NCI-H2107 treated with DMSO at 0.1 percent for 48 hours (cell line): ENCODE measurements at regions not wholly inside any gene's neighbourhood (a gene's known extent, or its start where the extent isn't known, plus 50 kb on each side); places are given as distances from the start of the nearest gene placed in this dataset.

Experiments used
- DNase-seq: peaks from one replicate; lab custom pipeline; 2025; ENCODE audit not compliant: unreplicated experiment; lab: John Stamatoyannopoulos, UW

GRCh38 chr5:161235569-161235968, 311.0 kb downstream of the GABRB2 start:
- no peak for DNase-seq

GRCh38 chr5:161233553-161233952, 313.0 kb downstream of the GABRB2 start:
- DNase-seq = no peak

DNA sequence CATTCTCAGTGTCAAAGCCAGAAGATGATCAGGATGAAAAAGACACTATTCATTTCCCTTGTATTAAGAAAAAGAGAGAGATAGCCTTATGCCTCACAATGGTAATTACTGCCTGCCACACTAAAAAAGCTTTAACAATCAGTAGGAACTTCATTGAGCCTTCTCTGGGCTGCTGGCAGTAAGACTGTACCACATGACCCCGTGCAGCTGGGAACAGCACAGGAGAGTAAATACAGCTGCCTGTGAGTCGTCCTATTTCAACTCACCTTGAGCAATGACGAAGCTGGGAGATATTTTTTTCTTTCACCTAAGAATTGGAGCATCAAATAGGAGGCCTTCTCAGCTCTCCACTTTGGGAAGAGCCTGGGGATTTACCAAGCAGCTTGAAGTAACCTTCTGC, 316.3 kb downstream of the GABRB2 start:
- no peak for DNase-seq

DNA sequence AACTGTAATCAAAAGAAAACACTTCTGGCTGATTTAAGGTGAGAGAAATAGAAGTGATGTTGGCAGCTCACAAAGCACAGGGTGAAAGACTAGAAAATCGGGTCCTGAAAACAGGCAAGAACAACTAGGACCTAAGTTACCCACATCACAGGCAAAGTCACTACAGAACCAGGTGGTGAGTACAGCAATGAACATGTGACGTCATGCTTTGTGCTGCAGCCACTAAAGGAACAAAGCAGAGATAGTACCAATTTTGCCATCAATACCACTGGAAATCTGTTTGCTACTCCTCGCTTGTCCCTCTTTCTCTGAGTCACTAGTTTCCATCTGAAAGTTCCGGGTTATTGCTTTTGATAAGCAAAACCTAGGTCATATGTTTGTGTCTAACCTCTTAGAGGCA, 326.7 kb downstream of the GABRB2 start:
- DNase-seq = no peak

GRCh38 chr5:161216877-161217276, 329.6 kb downstream of the GABRB2 start:
- DNase-seq = no peak

DNA sequence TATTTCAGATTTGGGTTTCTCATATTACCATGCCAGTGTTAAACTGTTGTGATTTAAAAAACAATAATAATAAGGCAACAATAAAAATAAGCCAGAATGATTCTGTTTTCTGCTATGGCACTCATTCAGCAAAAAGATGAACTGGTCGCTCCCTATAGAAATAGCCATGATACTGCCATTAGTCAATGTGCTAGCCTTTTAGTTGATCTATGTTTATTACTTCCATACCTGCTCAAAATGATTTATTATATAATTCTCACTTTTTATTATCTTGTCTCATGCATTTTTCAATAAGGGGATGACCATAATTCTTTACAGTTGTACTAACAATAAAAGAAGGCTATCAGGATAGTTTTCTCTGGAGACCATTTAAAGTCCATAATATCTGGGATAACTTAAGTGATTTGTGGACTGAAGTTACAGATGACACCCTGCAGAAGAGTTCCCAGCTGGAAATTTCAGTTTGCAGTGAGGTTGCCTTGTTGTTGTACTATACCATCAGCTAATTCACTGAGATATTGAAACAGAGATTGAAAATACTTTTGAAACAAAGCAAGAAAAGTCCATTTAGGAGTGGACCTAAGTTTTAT, 334.3 kb downstream of the GABRB2 start:
- no peak for DNase-seq

DNA sequence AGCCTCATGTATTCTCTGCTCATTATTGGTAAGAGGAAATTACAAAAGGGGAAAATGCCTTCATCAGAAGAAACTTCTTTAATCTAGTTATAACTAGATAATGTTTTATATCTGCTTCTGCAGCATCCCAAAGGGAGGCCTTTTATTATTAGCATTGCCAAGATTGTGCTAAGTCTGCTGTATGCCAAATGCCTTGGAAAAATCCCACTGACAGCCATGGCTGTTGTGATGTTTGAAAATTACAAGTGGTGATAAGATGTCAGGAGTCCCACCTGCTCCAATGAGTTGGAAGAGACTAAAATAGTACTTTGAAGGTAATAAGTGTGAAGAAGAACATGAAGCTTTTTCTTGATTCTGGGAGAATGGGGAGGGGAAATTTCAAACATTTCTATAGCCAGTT, 345.0 kb downstream of the GABRB2 start:
- no peak for DNase-seq

- no peak for DNase-seq
These were observed 338.8 kb upstream of the ATP10B start for GRCh38 chr5:161190778-161191177.

DNA sequence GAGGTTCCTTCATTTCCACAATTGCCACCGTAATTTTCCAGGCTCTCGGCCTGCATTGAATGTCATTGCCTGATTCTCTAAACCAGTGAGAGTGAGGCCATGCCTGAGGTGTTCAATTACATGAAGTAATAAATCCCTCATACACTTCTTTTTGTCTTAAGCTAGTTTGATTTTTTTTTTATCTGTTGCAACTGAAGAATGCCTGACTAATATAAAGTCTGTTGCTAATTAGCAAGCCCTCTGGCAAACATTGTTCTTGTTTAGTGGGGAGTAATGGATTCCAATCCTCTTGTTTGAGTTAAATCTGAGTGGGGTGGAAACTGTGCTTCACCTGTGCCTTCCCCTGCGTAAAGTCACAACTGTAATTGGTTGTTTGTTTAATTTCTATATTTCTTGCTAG, 338.1 kb upstream of the ATP10B start:
- DNase-seq = no peak

DNA sequence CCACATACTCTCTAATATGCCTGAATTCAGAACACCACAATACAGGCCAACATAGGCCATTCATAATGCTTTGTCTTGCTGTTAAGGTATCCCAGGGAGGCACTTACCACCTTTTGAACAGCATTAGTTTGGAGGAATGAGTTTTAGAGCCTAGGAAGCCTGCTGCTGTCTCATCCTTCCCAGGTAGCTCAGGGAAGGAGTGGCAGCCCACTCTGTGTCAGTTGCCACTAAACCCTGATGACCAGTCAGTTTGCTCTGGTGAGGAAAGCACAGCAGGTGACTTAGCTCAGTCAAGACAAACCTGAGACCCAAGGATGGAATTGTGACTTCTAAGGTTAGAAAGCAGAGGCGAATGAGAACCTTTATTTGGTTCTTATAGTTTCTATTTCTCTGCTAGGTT, 337.4 kb upstream of the ATP10B start:
- DNase-seq = no peak

- no peak for DNase-seq
These were observed 331.5 kb upstream of the ATP10B start for GRCh38 chr5:161183559-161183958.

DNA sequence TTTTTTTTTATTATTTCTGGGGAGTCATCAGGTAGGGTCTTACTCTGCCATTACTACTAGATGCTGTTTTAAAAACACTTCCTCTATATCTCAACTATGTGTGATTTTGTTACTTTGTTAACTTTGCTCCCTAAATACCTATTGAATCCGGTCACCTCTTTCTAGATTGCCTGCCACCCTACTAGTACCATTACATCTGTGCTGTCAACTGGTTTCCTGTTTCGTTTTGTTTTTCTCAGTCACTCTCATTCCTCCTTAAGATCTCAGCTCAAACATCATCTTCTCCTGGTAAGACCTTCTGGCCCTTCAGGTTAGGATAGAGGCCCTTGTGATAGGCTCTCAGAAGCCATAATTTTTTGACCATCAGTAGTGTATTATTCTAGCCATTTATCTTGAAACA, 324.2 kb upstream of the ATP10B start:
- no peak for DNase-seq

- DNase-seq = no peak
These were observed 317.8 kb upstream of the ATP10B start for GRCh38 chr5:161169776-161170175.

DNA sequence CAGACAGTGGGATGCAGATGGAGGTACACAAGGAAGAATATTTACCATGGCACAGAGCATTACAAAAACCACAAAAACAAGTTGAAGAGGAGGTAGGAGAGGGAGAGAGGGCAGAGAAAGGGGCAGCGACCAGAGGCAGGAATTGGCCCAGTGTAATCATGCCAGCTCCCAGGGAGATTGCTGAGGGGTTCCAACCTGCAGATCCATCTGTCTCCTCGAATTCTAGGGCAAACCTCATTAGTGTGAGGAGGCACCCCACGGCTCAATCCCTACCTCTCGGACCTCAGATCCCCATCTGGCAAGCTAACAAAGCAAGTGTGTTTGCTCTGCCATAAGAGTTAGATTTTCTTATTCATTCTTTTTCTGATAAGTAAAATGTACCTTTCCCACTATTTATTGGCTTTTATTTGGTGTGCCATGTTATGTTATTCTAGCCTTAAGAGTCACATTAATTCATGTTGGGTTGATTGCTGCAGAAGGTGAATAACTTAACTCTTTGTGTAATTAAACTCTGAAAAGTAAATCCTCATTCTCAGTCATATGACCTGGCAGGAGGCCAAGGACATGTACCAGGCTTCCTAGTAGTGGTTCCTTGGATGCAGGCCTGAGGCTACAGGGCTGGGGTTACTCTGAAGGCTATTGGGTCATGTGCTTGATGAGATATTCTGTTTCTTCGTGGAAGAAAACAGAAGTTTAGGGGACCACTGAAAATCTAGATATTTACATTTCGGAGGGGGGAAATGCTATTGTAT, 315.2 kb upstream of the ATP10B start:
- no peak for DNase-seq

DNA sequence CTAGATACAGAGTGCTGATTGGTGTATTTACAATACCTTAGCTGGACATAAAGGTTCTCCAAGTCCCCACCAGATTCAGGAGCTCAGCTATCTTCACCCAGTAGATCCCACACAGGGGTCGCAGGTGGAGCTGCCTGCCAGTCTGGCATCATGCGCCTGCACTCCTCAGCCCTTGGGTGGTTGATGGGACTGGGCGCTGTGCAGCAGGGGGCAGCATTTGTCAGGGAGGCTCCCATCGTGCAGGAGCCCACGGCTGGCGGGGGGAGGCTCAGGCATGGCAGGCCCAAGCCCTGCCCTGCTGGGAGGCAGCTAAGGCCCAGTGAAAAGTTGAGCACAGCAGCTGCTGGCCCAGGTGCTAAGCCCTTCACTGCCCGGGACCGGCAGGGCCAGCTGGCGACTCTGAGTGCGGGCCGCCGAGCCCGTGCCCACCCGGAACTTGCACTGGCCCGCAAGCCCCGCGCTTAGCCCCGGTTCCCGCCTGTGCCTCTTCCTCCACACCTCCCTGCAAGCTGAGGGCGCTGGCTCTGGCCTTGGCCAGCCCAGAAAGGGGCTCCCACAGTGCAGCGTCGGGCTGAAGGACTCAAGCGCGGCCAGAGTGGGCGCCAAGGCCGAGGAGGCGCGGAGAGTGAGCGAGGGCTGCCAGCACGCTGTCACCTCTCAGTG, 314.1 kb upstream of the ATP10B start:
- DNase-seq = no peak

DNA sequence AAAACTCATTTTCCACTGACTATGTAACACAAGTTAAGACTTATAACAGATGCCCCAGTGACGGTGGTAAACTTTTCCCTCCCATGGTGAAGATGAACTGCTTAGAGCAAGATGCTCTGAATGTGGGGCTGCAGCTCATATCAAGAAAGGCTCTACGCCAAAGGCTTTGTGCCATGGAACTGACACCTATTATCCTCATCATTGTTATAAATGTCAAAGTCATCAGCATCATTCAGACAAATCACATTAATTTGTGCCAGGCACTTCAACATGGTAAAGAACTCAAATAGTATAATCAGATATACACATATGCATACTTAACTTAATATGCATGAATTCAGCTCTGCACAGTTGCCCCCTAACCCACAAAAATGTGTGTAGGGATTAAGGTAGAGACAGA, 305.9 kb upstream of the ATP10B start:
- DNase-seq = no peak

- no peak for DNase-seq
These were observed 303.4 kb upstream of the ATP10B start for GRCh38 chr5:161155451-161155850.

GRCh38 chr5:161152415-161152940, 300.5 kb upstream of the ATP10B start:
- no peak for DNase-seq

DNA sequence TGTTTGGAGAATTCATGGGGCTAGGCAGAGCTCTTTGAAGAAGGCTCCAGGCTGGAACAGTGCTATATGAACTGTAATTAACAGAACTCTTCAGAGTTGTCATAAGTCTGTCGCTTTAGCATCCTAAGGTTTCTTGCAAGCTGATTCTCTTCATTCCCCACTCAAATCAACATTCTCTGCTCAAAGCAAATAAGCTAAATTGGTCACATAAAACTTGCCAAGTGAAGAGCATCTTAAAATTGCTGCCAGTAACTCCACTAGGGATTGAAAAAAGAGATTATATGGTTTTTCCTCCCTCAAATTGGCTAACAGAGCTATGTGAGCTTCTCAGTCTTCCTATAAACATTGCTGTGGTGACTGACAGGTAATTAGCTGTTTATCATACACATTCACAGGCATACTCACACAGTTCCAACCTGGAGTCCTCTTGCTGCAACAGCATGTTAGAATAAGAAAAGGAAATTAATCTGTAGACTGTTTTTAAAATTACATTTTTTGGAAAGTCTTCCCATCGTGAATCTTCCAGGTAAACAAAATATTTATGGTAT, 298.5 kb upstream of the ATP10B start:
- no peak for DNase-seq

GRCh38 chr5:161149078-161149477, 297.1 kb upstream of the ATP10B start:
- DNase-seq = no peak

- DNase-seq = no peak
These were observed 286.9 kb upstream of the ATP10B start for GRCh38 chr5:161138751-161139455.
